Astrocyte (in vitro differentiated cells and primary cell): ENCODE measurements at regions not wholly inside any gene's neighbourhood (a gene's known extent, or its start where the extent isn't known, plus 50 kb on each side); places are given as distances from the start of the nearest gene placed in this dataset.

ENCODE experiments used
- EZH2 ChIP-seq: IDR thresholded peaks from 2 replicates; pipeline ENCODE4 v1.6.1; 2012; ENCODE audit warnings: mild to moderate bottlenecking, low read length, inconsistent platforms; ENCODE audit not compliant: insufficient read depth
- TF ChIP-seq, protein P1 (sequence below): IDR thresholded peaks from 2 replicates; pipeline ENCODE4 v1.5.1; 2011; ENCODE audit warnings: low read depth, mild to moderate bottlenecking, inconsistent platforms, low read length, moderate library complexity; ENCODE audit not compliant: insufficient read depth

DNA sequence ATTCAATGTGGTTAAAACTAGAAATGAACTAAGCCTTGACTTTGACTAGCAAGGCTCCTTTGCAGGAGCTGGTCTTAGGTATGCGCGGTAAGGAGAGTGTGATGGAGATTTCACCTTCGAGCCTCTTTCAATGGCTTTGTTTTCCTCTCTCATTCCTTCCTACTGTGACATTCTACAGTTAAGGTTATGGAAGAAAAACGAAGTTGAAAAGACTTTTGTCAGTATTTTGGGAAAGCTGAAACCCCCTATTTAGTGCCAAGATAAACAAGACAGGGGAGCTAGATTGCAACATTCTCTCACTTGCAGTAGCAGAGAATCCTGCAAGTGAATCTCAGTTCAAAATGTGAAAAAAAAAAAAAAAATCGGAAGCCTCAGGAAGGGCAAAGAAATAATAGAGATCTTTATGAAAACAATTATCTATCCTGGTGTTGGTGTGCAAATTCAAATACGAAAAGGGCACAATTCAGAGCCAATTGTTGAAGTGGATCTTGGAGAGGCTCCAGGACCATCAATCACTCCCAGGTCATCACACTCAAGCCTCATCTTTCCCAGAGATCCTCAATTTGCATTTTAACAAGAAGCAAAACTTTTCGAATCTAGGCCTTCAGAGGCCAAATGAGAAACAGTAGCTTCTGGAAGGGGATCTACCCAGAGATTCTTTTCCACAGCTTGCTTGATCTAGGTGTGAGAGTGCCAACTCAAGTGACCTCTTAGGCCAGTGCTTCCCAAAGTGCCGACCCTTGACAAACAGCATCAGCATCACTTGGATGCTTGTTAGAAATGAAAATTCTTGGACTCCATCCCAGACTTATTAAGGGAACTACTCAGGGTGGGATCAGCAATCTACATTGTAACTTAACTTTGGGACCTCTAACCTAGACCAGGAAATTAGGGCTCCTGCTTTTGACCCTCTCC is 163.8 kb downstream of the INHBA start:
- TF ChIP-seq, protein P1, sequence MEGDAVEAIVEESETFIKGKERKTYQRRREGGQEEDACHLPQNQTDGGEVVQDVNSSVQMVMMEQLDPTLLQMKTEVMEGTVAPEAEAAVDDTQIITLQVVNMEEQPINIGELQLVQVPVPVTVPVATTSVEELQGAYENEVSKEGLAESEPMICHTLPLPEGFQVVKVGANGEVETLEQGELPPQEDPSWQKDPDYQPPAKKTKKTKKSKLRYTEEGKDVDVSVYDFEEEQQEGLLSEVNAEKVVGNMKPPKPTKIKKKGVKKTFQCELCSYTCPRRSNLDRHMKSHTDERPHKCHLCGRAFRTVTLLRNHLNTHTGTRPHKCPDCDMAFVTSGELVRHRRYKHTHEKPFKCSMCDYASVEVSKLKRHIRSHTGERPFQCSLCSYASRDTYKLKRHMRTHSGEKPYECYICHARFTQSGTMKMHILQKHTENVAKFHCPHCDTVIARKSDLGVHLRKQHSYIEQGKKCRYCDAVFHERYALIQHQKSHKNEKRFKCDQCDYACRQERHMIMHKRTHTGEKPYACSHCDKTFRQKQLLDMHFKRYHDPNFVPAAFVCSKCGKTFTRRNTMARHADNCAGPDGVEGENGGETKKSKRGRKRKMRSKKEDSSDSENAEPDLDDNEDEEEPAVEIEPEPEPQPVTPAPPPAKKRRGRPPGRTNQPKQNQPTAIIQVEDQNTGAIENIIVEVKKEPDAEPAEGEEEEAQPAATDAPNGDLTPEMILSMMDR = no peak
- no peak for TF ChIP-seq EZH2
